GM12891 (cell line): ENCODE measurements at regions not wholly inside any gene's neighbourhood (a gene's known extent, or its start where the extent isn't known, plus 50 kb on each side); places are given as distances from the start of the nearest gene placed in this dataset.

Source experiments
- DNase-seq: peaks from one replicate; pipeline ENCODE4 v3.0.0; 2011; ENCODE audit warnings: low spot score; ENCODE audit not compliant: insufficient read length
- FAIRE-seq: peaks from 2 replicates; lab custom pipeline; 2011; peaks lifted over from hg19 to GRCh38; lab: Jason Lieb, UNC
- PAX5 ChIP-seq: IDR thresholded peaks from 2 replicates; pipeline ENCODE4 v1.6.1; 2011; ENCODE audit warnings: low read length, moderate library complexity, mild to moderate bottlenecking; ENCODE audit not compliant: insufficient read depth, severe bottlenecking
- POLR2A ChIP-seq: IDR thresholded peaks from 2 replicates; pipeline ENCODE4 v1.6.1; 2011; ENCODE audit warnings: low read depth, low read length, control low read depth
- POLR2AphosphoS5 ChIP-seq: IDR thresholded peaks from 2 replicates; pipeline ENCODE4 v1.6.1; 2011; ENCODE audit warnings: low read depth, low read length, control low read depth
- POU2F2 ChIP-seq: IDR thresholded peaks from 2 replicates; pipeline ENCODE4 v1.6.1; 2011; ENCODE audit warnings: low read depth, mild to moderate bottlenecking, control low read depth, low read length, moderate library complexity
- SPI1 ChIP-seq: IDR thresholded peaks from 2 replicates; pipeline ENCODE4 v1.6.1; 2011; ENCODE audit warnings: low read depth, low read length, control low read depth
- TAF1 ChIP-seq: IDR thresholded peaks from 2 replicates; pipeline ENCODE4 v1.6.1; 2011; ENCODE audit warnings: low read depth, low read length, control low read depth

- FAIRE-seq, result no peak
- DNase-seq, result no peak
- TF ChIP-seq PAX5, result no peak
- no peak for TF ChIP-seq SPI1
Measured at GRCh38 chr11:11108026-11108425, 245.0 kb downstream of the CSNK2A3 start.

- no peak for FAIRE-seq
- TF ChIP-seq POLR2A, result no peak
- TF ChIP-seq SPI1, result no peak
- no peak for TF ChIP-seq TAF1
- TF ChIP-seq POU2F2, result no peak
- no peak for TF ChIP-seq POLR2AphosphoS5
- TF ChIP-seq PAX5, result no peak
- no peak for DNase-seq
Measured at GRCh38 chr11:11107076-11107723, 245.8 kb downstream of the CSNK2A3 start.

GRCh38 chr11:11105361-11105760 is 247.5 kb upstream of the ZBED5 start:
- FAIRE-seq, result no peak

GRCh38 chr11:11095831-11096723 is 238.2 kb upstream of the ZBED5 start:
- no peak for DNase-seq
- TF ChIP-seq POLR2A (no peak), TAF1 (no peak), SPI1 (no peak), PAX5 (no peak), POU2F2 (no peak), POLR2AphosphoS5 (no peak)

More at GRCh38 chr11:11105361-11105760, 247.5 kb upstream of the ZBED5 start:
- DNase-seq, result no peak
- TF ChIP-seq TAF1 (no peak), POLR2AphosphoS5 (no peak), SPI1 (no peak), POU2F2 (no peak), PAX5 (no peak), POLR2A (no peak)

GRCh38 chr11:11090495-11090894 is 232.6 kb upstream of the ZBED5 start:
- TF ChIP-seq POLR2A (no peak), SPI1 (no peak), TAF1 (no peak), POLR2AphosphoS5 (no peak), PAX5 (no peak), POU2F2 (no peak)
- no peak for FAIRE-seq

More at GRCh38 chr11:11095831-11096723, 238.2 kb upstream of the ZBED5 start:
- no peak for FAIRE-seq

GRCh38 chr11:11089805-11090204 is 232.0 kb upstream of the ZBED5 start:
- TF ChIP-seq PAX5 (no peak), POLR2A (no peak), POU2F2 (no peak), POLR2AphosphoS5 (no peak), SPI1 (no peak), TAF1 (no peak)
- FAIRE-seq (no peak), DNase-seq (no peak)

More at GRCh38 chr11:11090495-11090894, 232.6 kb upstream of the ZBED5 start:
- no peak for DNase-seq

- no peak for TF ChIP-seq POU2F2
- TF ChIP-seq POLR2A, result no peak
- TF ChIP-seq PAX5, result no peak
- TF ChIP-seq TAF1, result no peak
- no peak for TF ChIP-seq SPI1
- TF ChIP-seq POLR2AphosphoS5, result no peak
- FAIRE-seq, result no peak
- DNase-seq, result no peak
Measured at GRCh38 chr11:11086979-11087378, 229.1 kb upstream of the ZBED5 start.

GRCh38 chr11:11085580-11085979 is 227.7 kb upstream of the ZBED5 start:
- FAIRE-seq (no peak), DNase-seq (no peak)
- TF ChIP-seq SPI1 (no peak), POLR2A (no peak), TAF1 (no peak), POU2F2 (no peak), POLR2AphosphoS5 (no peak), PAX5 (no peak)

- FAIRE-seq, result no peak
- TF ChIP-seq SPI1, result no peak
- TF ChIP-seq POLR2A, result no peak
- TF ChIP-seq POU2F2, result no peak
- TF ChIP-seq PAX5, result no peak
- TF ChIP-seq POLR2AphosphoS5, result no peak
- no peak for TF ChIP-seq TAF1
Measured at GRCh38 chr11:11084337-11084736, 226.5 kb upstream of the ZBED5 start.

GRCh38 chr11:11083441-11083840 is 225.6 kb upstream of the ZBED5 start:
- no peak for TF ChIP-seq POLR2A
- TF ChIP-seq SPI1, result no peak
- TF ChIP-seq POLR2AphosphoS5, result no peak
- no peak for TF ChIP-seq TAF1
- TF ChIP-seq PAX5, result no peak
- no peak for TF ChIP-seq POU2F2
- DNase-seq, result no peak
- FAIRE-seq, result no peak

More at GRCh38 chr11:11084337-11084736, 226.5 kb upstream of the ZBED5 start:
- DNase-seq, result no peak
